ENCODE measurements at regions not wholly inside any gene's neighbourhood (a gene's known extent, or its start where the extent isn't known, plus 50 kb on each side); places are given as distances from the start of the nearest gene placed in this dataset.

DNA sequence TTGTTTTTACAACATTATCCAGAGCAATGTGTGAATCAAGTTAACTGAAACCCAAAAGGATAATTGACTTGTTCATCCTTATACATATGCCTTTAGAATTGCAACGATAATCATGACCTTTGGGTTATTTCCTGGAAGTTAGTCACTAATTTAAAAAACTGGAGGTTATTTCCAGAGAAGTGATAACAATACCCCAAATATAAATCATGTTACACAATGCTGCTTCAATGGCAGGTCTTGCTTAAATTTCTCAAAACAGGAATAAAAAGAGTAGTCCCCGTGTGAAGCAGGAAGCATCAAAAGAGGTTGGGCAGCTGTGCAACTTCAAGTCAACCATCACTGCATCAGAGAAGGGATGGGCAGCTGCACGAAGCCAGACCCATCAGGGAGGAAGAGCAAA lies 134.4 kb downstream of the EFNB2 start:
- Histone ChIP-seq H3K36me3 (replicated peaks; ENCODE audit: insufficient read depth, low read depth) (no peaks in the 10 kb centered on the region), H2AFZ (no peak overlapping the region), H3K27me3 (no peaks in the 10 kb centered on the region), H3K79me2 (no peaks in the 10 kb centered on the region), H3K9me3 (ENCODE audit: low read depth) (no peaks in the 10 kb centered on the region), H3K4me2 (no peak overlapping the region), H3K4me3 (no peak overlapping the region), H3K9me2 (replicated peaks; ENCODE audit: insufficient read depth) (no peaks in the 10 kb centered on the region), H3K4me1 (ENCODE audit: insufficient read depth) (no peaks in the 10 kb centered on the region), H4K20me1 (ENCODE audit: insufficient read depth, poor library complexity, severe bottlenecking) (no peaks in the 10 kb centered on the region), H3K27ac (no peak overlapping the region)
- whole genome bisulfite sequencing (ENCODE audit: low lambda C conversion rate, missing lambda C conversion rate) = 81% methylated on average over 3 of the region's 3 CpGs
- no peak for TF ChIP-seq EZH2phosphoT487 (IDR thresholded peaks at IDR 0.05; ENCODE audit: low read depth, severe bottlenecking, unreplicated experiment)
- TF ChIP-seq EZH2 (IDR thresholded peaks at IDR 0.05; ENCODE audit: borderline replicate concordance) = no peak
- TF ChIP-seq CTCF (IDR thresholded peaks at IDR 0.05; ENCODE audit: poor library complexity) = no peak
- no peak for DNase-seq (ENCODE audit: low spot score)

- WGBS (ENCODE audit: low lambda C conversion rate, missing lambda C conversion rate) = 72% methylated on average over 1 of the region's 1 CpG
- Histone ChIP-seq H3K36me3 (replicated peaks; ENCODE audit: insufficient read depth, low read depth) (no peaks in the 10 kb centered on the region), H2AFZ (no peak overlapping the region), H4K20me1 (ENCODE audit: insufficient read depth, poor library complexity, severe bottlenecking) (no peaks in the 10 kb centered on the region), H3K4me1 (ENCODE audit: insufficient read depth) (no peaks in the 10 kb centered on the region), H3K79me2 (no peaks in the 10 kb centered on the region), H3K9me3 (ENCODE audit: low read depth) (no peaks in the 10 kb centered on the region), H3K4me2 (no peak overlapping the region), H3K4me3 (no peak overlapping the region), H3K27ac (no peak overlapping the region), H3K27me3 (no peaks in the 10 kb centered on the region), H3K9me2 (replicated peaks; ENCODE audit: insufficient read depth) (no peaks in the 10 kb centered on the region)
- TF ChIP-seq EZH2phosphoT487 (IDR thresholded peaks at IDR 0.05; ENCODE audit: low read depth, severe bottlenecking, unreplicated experiment) = no peak
- DNase-seq (ENCODE audit: low spot score) = no peak
Measured at GRCh38 chr13:106400289-106400688, 135.2 kb downstream of the EFNB2 start.

DNA sequence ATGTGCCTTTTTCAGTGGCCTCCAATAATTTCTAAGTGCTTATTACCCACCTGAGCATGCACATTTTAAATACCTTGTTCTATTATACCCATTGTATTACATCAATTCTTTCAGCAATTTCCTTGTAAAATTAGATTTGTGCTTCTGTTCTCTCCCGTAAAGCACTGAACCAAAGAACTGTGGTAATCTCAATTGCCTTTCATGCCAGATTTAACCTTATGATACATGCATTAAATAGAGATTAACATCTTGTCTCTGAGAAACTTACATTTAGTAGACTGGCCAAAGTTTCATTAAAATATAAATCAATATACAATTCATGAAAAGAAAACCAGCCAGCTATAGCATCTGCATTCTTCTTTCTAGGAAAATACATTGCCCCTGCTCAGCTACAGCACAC lies 137.2 kb downstream of the EFNB2 start:
- no peaks in the 10 kb centered on the region for H3K27me3 ChIP-seq
- no peak overlapping the region for H3K4me3 ChIP-seq
- no peak overlapping the region for H2AFZ ChIP-seq
- H3K36me3 ChIP-seq (replicated peaks; ENCODE audit: insufficient read depth, low read depth) = no peaks in the 10 kb centered on the region
- H3K79me2 ChIP-seq = no peaks in the 10 kb centered on the region
- H3K27ac ChIP-seq = no peak overlapping the region
- no peaks in the 10 kb centered on the region for H3K4me1 ChIP-seq (ENCODE audit: insufficient read depth)
- TF ChIP-seq CTCF (IDR thresholded peaks at IDR 0.05; ENCODE audit: poor library complexity) (no peak), EZH2 (IDR thresholded peaks at IDR 0.05; ENCODE audit: borderline replicate concordance) (no peak), EZH2phosphoT487 (IDR thresholded peaks at IDR 0.05; ENCODE audit: low read depth, severe bottlenecking, unreplicated experiment) (no peak)
- H3K4me2 ChIP-seq = no peak overlapping the region
- 86% methylated on average over 1 of the region's 1 CpG for WGBS (ENCODE audit: low lambda C conversion rate, missing lambda C conversion rate)
- DNase-seq (ENCODE audit: low spot score) = no peak
- no peaks in the 10 kb centered on the region for H4K20me1 ChIP-seq (ENCODE audit: insufficient read depth, poor library complexity, severe bottlenecking)
- no peaks in the 10 kb centered on the region for H3K9me3 ChIP-seq (ENCODE audit: low read depth)
- no peaks in the 10 kb centered on the region for H3K9me2 ChIP-seq (replicated peaks; ENCODE audit: insufficient read depth)

GRCh38 chr13:106393776-106394175 lies 141.7 kb downstream of the EFNB2 start:
- Histone ChIP-seq H4K20me1 (ENCODE audit: insufficient read depth, poor library complexity, severe bottlenecking) (no peaks in the 10 kb centered on the region), H3K9me3 (ENCODE audit: low read depth) (no peaks in the 10 kb centered on the region), H3K79me2 (no peaks in the 10 kb centered on the region), H3K27me3 (no peaks in the 10 kb centered on the region), H3K9me2 (replicated peaks; ENCODE audit: insufficient read depth) (no peaks in the 10 kb centered on the region), H3K4me2 (no peak overlapping the region), H3K4me1 (ENCODE audit: insufficient read depth) (no peaks in the 10 kb centered on the region), H3K4me3 (no peak overlapping the region), H3K36me3 (replicated peaks; ENCODE audit: insufficient read depth, low read depth) (no peaks in the 10 kb centered on the region), H2AFZ (no peak overlapping the region), H3K27ac (no peak overlapping the region)
- TF ChIP-seq CTCF (IDR thresholded peaks at IDR 0.05; ENCODE audit: poor library complexity) (no peak), EZH2 (IDR thresholded peaks at IDR 0.05; ENCODE audit: borderline replicate concordance) (no peak), EZH2phosphoT487 (IDR thresholded peaks at IDR 0.05; ENCODE audit: low read depth, severe bottlenecking, unreplicated experiment) (no peak)
- 65% methylated on average over 4 of the region's 4 CpGs for WGBS (ENCODE audit: low lambda C conversion rate, missing lambda C conversion rate)
- DNase-seq (ENCODE audit: low spot score) = no peak

Measured in hepatocyte (in vitro differentiated cells).